B cell (primary cell): ENCODE measurements at regions not wholly inside any gene's neighbourhood (a gene's known extent, or its start where the extent isn't known, plus 50 kb on each side); places are given as distances from the start of the nearest gene placed in this dataset.

ENCODE experiments used
- ATAC-seq: fragments of 200-7000 bp; cut with Tn5 transposase; one replicate; pipeline ENCODE4 v1.10.0; 2021; ENCODE audit warnings: low read depth, mild to moderate bottlenecking, moderate number of reproducible peaks, moderate library complexity
- CTCF ChIA-PET: fragments of 350-600 bp; sonication (Branson Sonifier 250); formaldehyde crosslinking; loops from one replicate; lab custom pipeline; 2021; ENCODE audit warnings: antibody characterized with exemption, inconsistent platforms; lab: Charles Lee
- POLR2A ChIA-PET: fragments of 350-600 bp; sonication (Branson Sonifier 250); formaldehyde crosslinking; loops from one replicate; lab custom pipeline; 2021; ENCODE audit warnings: antibody characterized with exemption; lab: Charles Lee
- DNase-seq: peaks from one replicate; pipeline ENCODE4 v3.0.0; 2013
- H2AFZ ChIP-seq: 2 replicates; pipeline ENCODE4 v1.6.1; 2012; ENCODE audit warnings: mild to moderate bottlenecking, low read depth, low read length; ENCODE audit not compliant: insufficient read depth, poor library complexity, severe bottlenecking
- H3K27ac ChIP-seq, 2 donors: 1 replicate in 1 of 2; 2 replicates in 1 of 2; pipeline ENCODE4 v1.5.1; 2012 to 2013; ENCODE audit warnings: low read length in 2 of 2, mild to moderate bottlenecking in 2 of 2, moderate library complexity in 1 of 2
- H3K27me3 ChIP-seq, 4 experiments: fragments of 200-600 bp in 1 of 4; sonication (generic) in 1 of 4; replicated peaks in 1 of 4; 1 replicate in 2 of 4; 2 replicates in 2 of 4; pipeline versions ENCODE4 v1.6.1 to v1.7.0; 2013 to 2016; ENCODE audit warnings: low read length in 3 of 4, mild to moderate bottlenecking in 2 of 4, mixed read lengths in 1 of 4, moderate library complexity in 1 of 4; ENCODE audit not compliant: insufficient read depth in 4 of 4, control insufficient read depth in 3 of 4; ENCODE audit errors: control extremely low read depth in 1 of 4
- H3K36me3 ChIP-seq, 2 experiments: replicated peaks in 1 of 2; 1 replicate in 1 of 2; 2 replicates in 1 of 2; pipeline versions ENCODE4 v1.6.1 to v1.7.1; 2013; ENCODE audit warnings: low read length in 1 of 2; ENCODE audit not compliant: insufficient read depth in 2 of 2, control insufficient read depth in 1 of 2; ENCODE audit errors: control extremely low read depth in 1 of 2, extremely low read depth in 1 of 2
- H3K4me1 ChIP-seq, 2 donors: fragments of 200-600 bp in 1 of 2; sonication (generic) in 1 of 2; 1 replicate in 1 of 2; 2 replicates in 1 of 2; pipeline versions ENCODE4 v1.5.1 to v1.6.1; 2013 to 2017; ENCODE audit warnings: low read length in 2 of 2; ENCODE audit not compliant: control insufficient read depth in 2 of 2, insufficient read depth in 2 of 2
- H3K4me2 ChIP-seq: replicated peaks from 2 replicates; pipeline ENCODE3; 2012; ENCODE audit warnings: mild to moderate bottlenecking, low read depth, low read length; ENCODE audit not compliant: poor library complexity, severe bottlenecking
- H3K4me3 ChIP-seq, 5 experiments: fragments of 200-600 bp in 1 of 5; sonication (generic) in 1 of 5; 1 replicate in 3 of 5; 2 replicates in 2 of 5; pipeline versions ENCODE4 v1.5.1 to v1.7.0; 2011 to 2016; ENCODE audit warnings: low read length in 4 of 5, mild to moderate bottlenecking in 4 of 5, low read depth in 2 of 5, control low read depth in 1 of 5, moderate library complexity in 1 of 5; ENCODE audit not compliant: insufficient read depth in 1 of 5; ENCODE audit errors: control extremely low read depth in 1 of 5, extremely low read depth in 1 of 5
- H3K79me2 ChIP-seq: fragments of 200-600 bp; sonication (generic); one replicate; pipeline ENCODE4 v1.6.0; 2016; ENCODE audit warnings: low read length; ENCODE audit not compliant: control insufficient read depth, insufficient read depth
- H3K9ac ChIP-seq: fragments of 200-600 bp; sonication (generic); 2 replicates; pipeline ENCODE4 v1.6.1; 2017; ENCODE audit warnings: mild to moderate bottlenecking, low read length, moderate library complexity
- H3K9me3 ChIP-seq, 3 donors: one replicate each; pipeline versions ENCODE4 v1.6.1 to v1.7.1; 2013; ENCODE audit warnings: low read length in 2 of 3; ENCODE audit not compliant: control insufficient read depth in 2 of 3, insufficient read depth in 1 of 3; ENCODE audit errors: control extremely low read depth in 1 of 3
- H4K20me1 ChIP-seq: 2 replicates; pipeline ENCODE4 v1.6.0; 2012; ENCODE audit warnings: mild to moderate bottlenecking, low read length; ENCODE audit not compliant: insufficient read depth, control insufficient read depth, poor library complexity, severe bottlenecking
- H3K27ac Mint-ChIP-seq: one replicate; pipeline ENCODE4 v1.8.0; 2021; ENCODE audit warnings: mixed read lengths
- H3K27me3 Mint-ChIP-seq: one replicate; pipeline ENCODE4 v1.8.0; 2021; ENCODE audit warnings: mixed read lengths
- H3K4me1 Mint-ChIP-seq: one replicate; pipeline ENCODE4 v1.8.0; 2021; ENCODE audit warnings: mixed read lengths
- H3K4me3 Mint-ChIP-seq: one replicate; pipeline ENCODE4 v1.8.0; 2021; ENCODE audit warnings: mixed read lengths
- H3K9me3 Mint-ChIP-seq: one replicate; pipeline ENCODE4 v1.8.0; 2022; ENCODE audit warnings: mixed read lengths; ENCODE audit not compliant: insufficient read depth
- EZH2 ChIP-seq: IDR thresholded peaks from 2 replicates; pipeline ENCODE4 v1.6.1; 2012; ENCODE audit warnings: borderline replicate concordance, low read depth, mild to moderate bottlenecking, moderate library complexity, low read length; ENCODE audit not compliant: insufficient read depth, poor library complexity, severe bottlenecking
- WGBS: methylation state at CpG from one replicate; pipeline ENCODE4 v1.1.5; 2013; ENCODE audit warnings: missing lambda C conversion rate; ENCODE audit not compliant: insufficient coverage; 5-methylcytosine and 5-hydroxymethylcytosine counted together
- intact Hi-C: fragments of 100-400 bp; cut with micrococcal nuclease; formaldehyde crosslinking; loops from one replicate; pipeline ENCODE4 v1.10.0; 2022
- TF ChIP-seq, protein P1 (sequence below): fragments of 200-600 bp; IDR thresholded peaks from one replicate; pipeline ENCODE4 v1.8.0; 2022; ENCODE audit warnings: antibody characterized with exemption, mild to moderate bottlenecking

DNA sequence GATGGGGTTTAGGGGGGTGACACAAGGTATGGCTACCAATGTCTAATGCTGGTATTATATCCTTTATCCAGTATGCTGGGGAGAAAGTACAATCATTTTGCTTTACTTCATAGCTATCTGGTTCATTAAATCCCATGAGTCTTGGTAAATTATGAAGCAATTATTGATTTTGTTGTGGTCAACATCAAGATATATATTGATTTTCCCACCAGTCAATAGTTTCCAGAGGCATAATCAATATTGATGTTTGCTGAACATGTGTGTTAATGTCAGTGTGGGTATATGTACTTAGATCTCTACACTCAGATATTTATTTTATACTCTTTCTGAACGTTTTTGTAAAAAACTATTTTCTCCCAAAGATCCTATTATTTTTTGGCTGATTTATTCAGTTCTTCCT is 155.5 kb downstream of the BACH1 start:
- no peaks in the 10 kb centered on the region for H3K27me3 ChIP-seq
- no peak overlapping the region for H3K4me3 ChIP-seq
- Mint-ChIP-seq H3K4me1 (peaks cover 8% of the 10 kb centered on the region), H3K27me3 (no peaks in the 10 kb centered on the region), H3K4me3 (no peak overlapping the region), H3K27ac (no peak overlapping the region), H3K9me3 (peaks cover 3% of the 10 kb centered on the region)
- H3K9me3 ChIP-seq = peaks cover 0 to 2% (median 0%) of the 10 kb centered on the region in 3 donors
- no CpG with 5 or more reads among the region's 1 CpG for WGBS
- no peak overlapping the region for H3K9ac ChIP-seq
- no peak for DNase-seq
- POLR2A ChIA-PET = no interaction called here
- no peak overlapping the region for H2AFZ ChIP-seq
- H3K4me2 ChIP-seq = no peak overlapping the region
- CTCF ChIA-PET = no interaction called here
- TF ChIP-seq EZH2 = no peak
- TF ChIP-seq, protein P1, sequence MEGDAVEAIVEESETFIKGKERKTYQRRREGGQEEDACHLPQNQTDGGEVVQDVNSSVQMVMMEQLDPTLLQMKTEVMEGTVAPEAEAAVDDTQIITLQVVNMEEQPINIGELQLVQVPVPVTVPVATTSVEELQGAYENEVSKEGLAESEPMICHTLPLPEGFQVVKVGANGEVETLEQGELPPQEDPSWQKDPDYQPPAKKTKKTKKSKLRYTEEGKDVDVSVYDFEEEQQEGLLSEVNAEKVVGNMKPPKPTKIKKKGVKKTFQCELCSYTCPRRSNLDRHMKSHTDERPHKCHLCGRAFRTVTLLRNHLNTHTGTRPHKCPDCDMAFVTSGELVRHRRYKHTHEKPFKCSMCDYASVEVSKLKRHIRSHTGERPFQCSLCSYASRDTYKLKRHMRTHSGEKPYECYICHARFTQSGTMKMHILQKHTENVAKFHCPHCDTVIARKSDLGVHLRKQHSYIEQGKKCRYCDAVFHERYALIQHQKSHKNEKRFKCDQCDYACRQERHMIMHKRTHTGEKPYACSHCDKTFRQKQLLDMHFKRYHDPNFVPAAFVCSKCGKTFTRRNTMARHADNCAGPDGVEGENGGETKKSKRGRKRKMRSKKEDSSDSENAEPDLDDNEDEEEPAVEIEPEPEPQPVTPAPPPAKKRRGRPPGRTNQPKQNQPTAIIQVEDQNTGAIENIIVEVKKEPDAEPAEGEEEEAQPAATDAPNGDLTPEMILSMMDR = no peak
- ATAC-seq = no peak
- no peaks in the 10 kb centered on the region for H3K36me3 ChIP-seq
- no peak overlapping the region for H3K27ac ChIP-seq
- no peaks in the 10 kb centered on the region for H3K79me2 ChIP-seq
- no peaks in the 10 kb centered on the region for H4K20me1 ChIP-seq
- intact Hi-C loops = no loop called here
- H3K4me1 ChIP-seq = no peaks in the 10 kb centered on the region

DNA sequence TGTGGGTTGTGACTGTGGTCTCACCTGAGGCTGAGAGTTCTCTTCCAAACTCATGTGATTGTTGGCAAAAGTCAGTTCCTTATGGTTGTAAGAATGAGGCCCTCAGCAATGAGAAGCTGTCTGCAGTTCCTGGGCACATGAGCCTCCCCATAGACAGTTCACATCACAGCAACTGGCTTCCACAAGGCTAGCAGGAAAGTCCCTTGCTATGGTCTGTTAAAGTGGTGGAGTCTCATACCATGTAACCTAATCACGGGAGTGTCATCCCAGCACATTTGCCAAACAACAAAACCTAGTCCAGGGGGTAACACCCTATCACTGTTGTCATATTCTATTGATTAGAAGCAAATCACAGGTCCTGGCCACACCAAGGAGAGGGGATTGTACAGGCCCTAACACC is 163.8 kb downstream of the BACH1 start:
- POLR2A ChIA-PET = no interaction called here

More for the DNA sequence above, 163.8 kb downstream of the BACH1 start:
- Histone ChIP-seq H3K27me3 (no peaks in the 10 kb centered on the region), H4K20me1 (no peaks in the 10 kb centered on the region), H3K27ac (no peak overlapping the region), H3K4me3 (no peak overlapping the region), H3K4me1 (no peaks in the 10 kb centered on the region), H3K79me2 (no peaks in the 10 kb centered on the region), H2AFZ (no peak overlapping the region), H3K9ac (no peak overlapping the region), H3K9me3 (peaks cover 0 to 11% (median 0%) of the 10 kb centered on the region in 3 donors), H3K4me2 (no peak overlapping the region), H3K36me3 (peaks cover 0 to 2% of the 10 kb centered on the region in 2 experiments)
- intact Hi-C loops = no loop called here
- no peak for DNase-seq
- Mint-ChIP-seq H3K4me1 (no peaks in the 10 kb centered on the region), H3K27me3 (no peaks in the 10 kb centered on the region), H3K9me3 (no peaks in the 10 kb centered on the region), H3K27ac (no peak overlapping the region), H3K4me3 (no peak overlapping the region)
- no CpG with 5 or more reads among the region's 1 CpG for WGBS
- TF ChIP-seq EZH2 = no peak
- TF ChIP-seq, protein P1 = no peak
- no peak for ATAC-seq
- CTCF ChIA-PET = no interaction called here
